AG09309 (cell line): ENCODE measurements at regions not wholly inside any gene's neighbourhood (a gene's known extent, or its start where the extent isn't known, plus 50 kb on each side); places are given as distances from the start of the nearest gene placed in this dataset.
A peak's percentile ranks its signal among the peaks of the same experiment; 100 is the strongest.

Source experiments
- DNase-seq: peaks from one replicate; pipeline ENCODE4 v3.0.0-alpha.2; 2010; ENCODE audit warnings: low read depth
- H3K4me3 ChIP-seq: 2 replicates; pipeline ENCODE4 v1.5.1; 2011; ENCODE audit warnings: mild to moderate bottlenecking, low read depth, low read length, moderate library complexity; ENCODE audit not compliant: control insufficient read depth
- CTCF ChIP-seq: IDR thresholded peaks from 2 replicates; pipeline ENCODE4 v1.5.1; 2011; ENCODE audit warnings: mild to moderate bottlenecking, low read depth, low read length, inconsistent platforms; ENCODE audit not compliant: insufficient read depth, control insufficient read depth; ENCODE audit errors: missing control alignments

GRCh38 chr16:73190688-73191659 is 143.0 kb upstream of the ZFHX3 start:
- no peak overlapping the region for H3K4me3 ChIP-seq
- no peak for TF ChIP-seq CTCF
- no peak for DNase-seq

GRCh38 chr16:73190256-73190655 is 142.3 kb upstream of the ZFHX3 start:
- DNase-seq: no peak
- H3K4me3 ChIP-seq: no peak overlapping the region
- no peak for TF ChIP-seq CTCF

- no peak overlapping the region for H3K4me3 ChIP-seq
- no peak for TF ChIP-seq CTCF
- DNase-seq: no peak
Measured at GRCh38 chr16:73189136-73189535, 141.2 kb upstream of the ZFHX3 start.

- no peak for TF ChIP-seq CTCF
- DNase-seq: no peak
- H3K4me3 ChIP-seq: no peak overlapping the region
Measured at GRCh38 chr16:73186752-73187601, 139.0 kb upstream of the ZFHX3 start.

- no peak overlapping the region for H3K4me3 ChIP-seq
- DNase-seq: no peak
- TF ChIP-seq CTCF: no peak
Measured at GRCh38 chr16:73185737-73186136, 137.8 kb upstream of the ZFHX3 start.

- DNase-seq: no peak
Measured at GRCh38 chr16:73183611-73184092, 135.7 kb upstream of the ZFHX3 start.

More at GRCh38 chr16:73183611-73184092, 135.7 kb upstream of the ZFHX3 start:
- no peak overlapping the region for H3K4me3 ChIP-seq
- TF ChIP-seq CTCF: peak; percentile 21
